Choroid plexus epithelial cell (primary cell): ENCODE measurements at regions not wholly inside any gene's neighbourhood (a gene's known extent, or its start where the extent isn't known, plus 50 kb on each side); places are given as distances from the start of the nearest gene placed in this dataset.

Experiments
- DNase-seq: peaks from one replicate; pipeline ENCODE4 v3.0.0-alpha.2; 2010; ENCODE audit warnings: low read depth
- H3K4me3 ChIP-seq: 2 replicates; pipeline ENCODE4 v1.5.1; 2011; ENCODE audit warnings: low read depth, mild to moderate bottlenecking, control low read depth, low read length, moderate library complexity
- CTCF ChIP-seq: conservative IDR thresholded peaks from 2 replicates; pipeline ENCODE4 v1.5.1; 2011; ENCODE audit warnings: low read depth, mild to moderate bottlenecking, control low read depth, inconsistent platforms, low read length, moderate library complexity

- no peak for TF ChIP-seq CTCF
- no peak overlapping the region for H3K4me3 ChIP-seq
- DNase-seq: no peak
These were observed 90.8 kb upstream of the PFN2 start for GRCh38 chr3:150061288-150062024.

GRCh38 chr3:150059729-150060128 is 89.0 kb upstream of the PFN2 start:
- no peak for DNase-seq
- no peak for TF ChIP-seq CTCF

GRCh38 chr3:150059241-150059640 is 88.5 kb upstream of the PFN2 start:
- no peak for DNase-seq
- no peak for TF ChIP-seq CTCF
- H3K4me3 ChIP-seq: no peak overlapping the region

More at GRCh38 chr3:150059729-150060128, 89.0 kb upstream of the PFN2 start:
- no peak overlapping the region for H3K4me3 ChIP-seq

- DNase-seq: no peak
- TF ChIP-seq CTCF: no peak
- no peak overlapping the region for H3K4me3 ChIP-seq
These were observed 86.5 kb upstream of the PFN2 start for GRCh38 chr3:150057227-150057626.

GRCh38 chr3:150055332-150055731 is 84.6 kb upstream of the PFN2 start:
- H3K4me3 ChIP-seq: no peak overlapping the region
- no peak for TF ChIP-seq CTCF
- DNase-seq: no peak

GRCh38 chr3:150054635-150055034 is 83.9 kb upstream of the PFN2 start:
- no peak overlapping the region for H3K4me3 ChIP-seq
- DNase-seq: no peak
- TF ChIP-seq CTCF: no peak

GRCh38 chr3:150050510-150050909 is 79.8 kb upstream of the PFN2 start:
- TF ChIP-seq CTCF: no peak
- no peak overlapping the region for H3K4me3 ChIP-seq
- DNase-seq: no peak
